GM12878 (cell line): ENCODE measurements at regions not wholly inside any gene's neighbourhood (a gene's known extent, or its start where the extent isn't known, plus 50 kb on each side); places are given as distances from the start of the nearest gene placed in this dataset.

Source experiments
- ATAC-seq: fragments of 200-7000 bp; cut with Tn5 transposase; 3 replicates; pipeline ENCODE4 v1.9.1; 2020; ENCODE audit warnings: mild to moderate bottlenecking, moderate library complexity
- BruUV-seq: library from RNA; stranded (reverse); fragments of 400-500 nt; replicated peaks from 2 replicates; lab custom pipeline; 2021; lab: Mats Ljungman, UMichigan
- CTCF ChIA-PET: fragments of 300-600 bp; sonication (Branson Sonifier 250); formaldehyde crosslinking; extraction: SDS; loops from one replicate; lab custom pipeline; 2021; ENCODE audit warnings: inconsistent platforms; lab: Yijun Ruan, JAX
- POLR2A ChIA-PET: fragments of 350-600 bp; formaldehyde crosslinking; extraction: SDS; loops from one replicate; lab custom pipeline; 2021; ENCODE audit warnings: inconsistent platforms; lab: Charles Lee
- RAD21 ChIA-PET: fragments of 300-600 bp; sonication (Branson Sonifier 250); formaldehyde crosslinking; loops from one replicate; lab custom pipeline; 2023; ENCODE audit warnings: antibody characterized with exemption; ENCODE audit not compliant: unreplicated experiment; lab: Charles Lee
- SMC1A ChIA-PET: fragments of 300-600 bp; sonication (Branson Sonifier 250); formaldehyde crosslinking; loops from one replicate; lab custom pipeline; 2023; ENCODE audit not compliant: unreplicated experiment, uncharacterized antibody; lab: Charles Lee
- DNase-seq: peaks from one replicate; pipeline ENCODE4 v3.0.0-alpha.2; 2011; ENCODE audit warnings: low read depth, low spot score
- FAIRE-seq: peaks from 3 replicates; lab custom pipeline; 2011; peaks lifted over from hg19 to GRCh38; lab: Jason Lieb, UNC
- H2AFZ ChIP-seq: 2 replicates; pipeline ENCODE4 v1.6.0; 2011; ENCODE audit warnings: low read depth, low read length, control low read depth; ENCODE audit not compliant: control insufficient read depth
- H3K27ac ChIP-seq: 2 replicates; pipeline ENCODE4 v1.5.1; 2011; ENCODE audit warnings: control low read depth; ENCODE audit not compliant: control insufficient read depth, insufficient read depth
- H3K27me3 ChIP-seq, 2 experiments: replicated peaks in 1 of 2; 2 replicates each; pipeline versions ENCODE4 v1.6.0 to v1.6.1; 2011; ENCODE audit warnings: low read length in 1 of 2; ENCODE audit not compliant: control insufficient read depth in 2 of 2, insufficient read depth in 2 of 2
- H3K36me3 ChIP-seq, 2 experiments: 2 replicates each; pipeline ENCODE4 v1.5.1; 2011; ENCODE audit warnings: low read length in 1 of 2; ENCODE audit not compliant: control insufficient read depth in 2 of 2, insufficient read depth in 2 of 2
- H3K4me1 ChIP-seq: 2 replicates; pipeline ENCODE4 v1.6.1; 2011; ENCODE audit warnings: mild to moderate bottlenecking, low read length, moderate library complexity, mixed read lengths; ENCODE audit not compliant: control insufficient read depth, insufficient read depth
- H3K4me2 ChIP-seq: 2 replicates; pipeline ENCODE4 v1.6.0; 2011; ENCODE audit warnings: control low read depth; ENCODE audit not compliant: control insufficient read depth, insufficient read depth
- H3K4me3 ChIP-seq: fragments of 200-600 bp; sonication (generic); 2 replicates; pipeline ENCODE4 v1.5.1; 2016
- H3K79me2 ChIP-seq: 2 replicates; pipeline ENCODE4 v1.6.0; 2011; ENCODE audit warnings: low read length; ENCODE audit not compliant: control insufficient read depth, insufficient read depth
- H3K9ac ChIP-seq: 2 replicates; pipeline ENCODE4 v1.8.0; 2011; ENCODE audit warnings: low read length, control low read depth, mixed read lengths; ENCODE audit not compliant: control insufficient read depth, insufficient read depth
- H3K9me3 ChIP-seq: replicated peaks from 3 replicates; pipeline ENCODE4 v1.5.1; 2011; ENCODE audit warnings: mild to moderate bottlenecking, low read length; ENCODE audit not compliant: control insufficient read depth, insufficient read depth
- H4K20me1 ChIP-seq: 2 replicates; pipeline ENCODE4 v1.6.0; 2011; ENCODE audit not compliant: control insufficient read depth, insufficient read depth
- ASH2L ChIP-seq: fragments of 300-600, 200-600 bp; sonication (generic); IDR thresholded peaks from 2 replicates; pipeline ENCODE4 v1.6.1; 2017; ENCODE audit warnings: low read depth, mild to moderate bottlenecking, borderline replicate concordance
- ATF2 ChIP-seq: IDR thresholded peaks from 2 replicates; pipeline ENCODE4 v1.6.1; 2012; ENCODE audit warnings: low read length, inconsistent platforms
- CREB1 ChIP-seq: IDR thresholded peaks from 2 replicates; pipeline ENCODE4 v1.6.1; 2012; ENCODE audit warnings: low read depth, mild to moderate bottlenecking, inconsistent platforms
- EP300 ChIP-seq, 2 experiments: fragments of 150-350 bp in 1 of 2; IDR thresholded peaks; 2 replicates each; pipeline ENCODE4 v1.6.1; 2011 to 2012; ENCODE audit warnings: low read depth in 2 of 2, low read length in 2 of 2, borderline replicate concordance in 1 of 2, improper control_type of control experiment in 1 of 2, inconsistent platforms in 1 of 2; ENCODE audit not compliant: control insufficient read depth in 1 of 2
- SMARCA5 ChIP-seq: fragments of 450-650 bp; IDR thresholded peaks from 2 replicates; pipeline ENCODE4 v1.6.1; 2017; ENCODE audit warnings: mild to moderate bottlenecking
- STAT1 ChIP-seq: fragments of 450-650 bp; conservative IDR thresholded peaks from 2 replicates; pipeline ENCODE4 v1.6.1; 2014; ENCODE audit warnings: antibody characterized with exemption, mild to moderate bottlenecking
- STAT3 ChIP-seq: IDR thresholded peaks from 2 replicates; pipeline ENCODE4 v1.6.1; 2011; ENCODE audit warnings: low read depth, low read length, improper control_type of control experiment
- TAF1 ChIP-seq: IDR thresholded peaks from 2 replicates; pipeline ENCODE4 v1.6.1; 2011; ENCODE audit warnings: mild to moderate bottlenecking, low read depth, low read length, borderline replicate concordance
- WGBS: methylation state at CpG from one replicate; pipeline ENCODE4 v1.1.6; 2016; ENCODE audit warnings: low lambda C conversion rate; ENCODE audit not compliant: insufficient replicate concordance, insufficient coverage; ENCODE audit errors: missing lambda C conversion rate; 5-methylcytosine and 5-hydroxymethylcytosine counted together
- in situ Hi-C: fragments of 300-500 bp; cut with MboI; formaldehyde crosslinking; loops from 9 replicates; pipeline ENCODE4 v1.14.3; 2018; ENCODE audit warnings: mixed read lengths
- intact Hi-C: fragments of 100-400 bp; cut with micrococcal nuclease; formaldehyde crosslinking; loops from one replicate; pipeline ENCODE4 v1.14.2; 2022; ENCODE audit not compliant: unreplicated experiment

DNA sequence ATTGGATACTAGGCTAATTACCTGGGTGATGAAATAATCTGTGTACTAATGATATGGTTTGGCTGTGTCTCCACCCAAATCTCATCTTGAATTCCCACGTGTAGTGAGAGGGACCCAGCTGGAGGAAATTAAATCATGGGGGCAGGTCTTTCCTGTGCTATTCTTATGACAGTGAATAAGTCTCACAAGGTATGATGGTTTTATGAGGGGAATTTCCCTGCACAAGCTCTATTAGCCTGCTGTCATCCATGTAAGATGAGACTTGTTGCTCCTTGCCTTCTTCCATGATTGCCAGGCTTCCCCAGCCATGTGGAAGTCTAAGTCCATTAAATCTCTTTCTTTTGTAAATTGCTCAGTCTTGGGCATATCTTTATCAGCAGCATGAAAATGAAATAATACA is 394.1 kb upstream of the SYT4 start:
- 0% methylated on average over 1 of the region's 1 CpG for WGBS
- in situ Hi-C loops = no loop called here
- Histone ChIP-seq H3K27me3 (no peaks in the 10 kb centered on the region), H3K36me3 (no peaks in the 10 kb centered on the region), H3K79me2 (no peaks in the 10 kb centered on the region), H3K9ac (no peak overlapping the region), H3K27ac (no peak overlapping the region), H4K20me1 (no peaks in the 10 kb centered on the region), H3K4me3 (no peak overlapping the region), H3K4me2 (no peak overlapping the region), H3K9me3 (no peaks in the 10 kb centered on the region), H3K4me1 (no peaks in the 10 kb centered on the region), H2AFZ (no peak overlapping the region)
- intact Hi-C loops = no loop called here
- ChIA-PET SMC1A (interaction anchor here (0.6 kb wide), 1 partner anchor 18 kb away, joined by 3 read pairs; no protein-coding TSS in a partner anchor), POLR2A (no interaction called here), RAD21 (no interaction called here), CTCF (interaction anchor here (0.6 to 1.2 kb wide), 2 partner anchors 10 kb away, joined by 3 read pairs; no protein-coding TSS in a partner anchor)
- no peak for ATAC-seq
- no peak for FAIRE-seq
- DNase-seq = no peak
- no TSS peak for BruUV-seq
- TF ChIP-seq STAT1 (no peak), SMARCA5 (no peak), TAF1 (no peak), EP300 (IDR thresholded peaks at IDR 0.05; ENCODE audit: borderline replicate concordance in 1 of 2, control insufficient read depth in 1 of 2, low read depth in 2 of 2, low read length in 2 of 2) (no peak), STAT3 (no peak), ATF2 (no peak), CREB1 (no peak), ASH2L (no peak)
